Suppressor macrophage treated with lipopolysaccharide for 1 hour (primary cell): ENCODE measurements at regions not wholly inside any gene's neighbourhood (a gene's known extent, or its start where the extent isn't known, plus 50 kb on each side); places are given as distances from the start of the nearest gene placed in this dataset.

Source experiments
- DNase-seq, 3 donors: peaks; one replicate each; pipeline ENCODE4 v3.0.0-alpha.2; 2020 to 2022

DNA sequence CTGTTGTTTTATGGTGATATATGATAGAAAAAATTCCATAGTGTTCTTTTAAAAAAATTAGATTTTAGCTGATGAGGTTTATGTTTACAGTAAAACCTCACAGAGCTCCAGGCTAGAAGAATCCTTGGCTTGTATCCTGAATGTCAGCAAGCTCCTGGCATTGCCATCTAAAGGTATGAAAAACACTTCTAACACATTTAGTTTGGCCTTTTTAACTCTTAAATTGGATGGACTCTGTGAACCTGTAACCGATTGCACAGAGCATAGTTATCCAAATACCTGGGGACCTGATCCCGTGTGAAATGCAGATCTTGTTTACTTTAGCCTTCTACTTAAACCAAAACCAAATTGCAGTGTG, 241.1 kb upstream of the DCN start:
- DNase-seq = no peak

DNA sequence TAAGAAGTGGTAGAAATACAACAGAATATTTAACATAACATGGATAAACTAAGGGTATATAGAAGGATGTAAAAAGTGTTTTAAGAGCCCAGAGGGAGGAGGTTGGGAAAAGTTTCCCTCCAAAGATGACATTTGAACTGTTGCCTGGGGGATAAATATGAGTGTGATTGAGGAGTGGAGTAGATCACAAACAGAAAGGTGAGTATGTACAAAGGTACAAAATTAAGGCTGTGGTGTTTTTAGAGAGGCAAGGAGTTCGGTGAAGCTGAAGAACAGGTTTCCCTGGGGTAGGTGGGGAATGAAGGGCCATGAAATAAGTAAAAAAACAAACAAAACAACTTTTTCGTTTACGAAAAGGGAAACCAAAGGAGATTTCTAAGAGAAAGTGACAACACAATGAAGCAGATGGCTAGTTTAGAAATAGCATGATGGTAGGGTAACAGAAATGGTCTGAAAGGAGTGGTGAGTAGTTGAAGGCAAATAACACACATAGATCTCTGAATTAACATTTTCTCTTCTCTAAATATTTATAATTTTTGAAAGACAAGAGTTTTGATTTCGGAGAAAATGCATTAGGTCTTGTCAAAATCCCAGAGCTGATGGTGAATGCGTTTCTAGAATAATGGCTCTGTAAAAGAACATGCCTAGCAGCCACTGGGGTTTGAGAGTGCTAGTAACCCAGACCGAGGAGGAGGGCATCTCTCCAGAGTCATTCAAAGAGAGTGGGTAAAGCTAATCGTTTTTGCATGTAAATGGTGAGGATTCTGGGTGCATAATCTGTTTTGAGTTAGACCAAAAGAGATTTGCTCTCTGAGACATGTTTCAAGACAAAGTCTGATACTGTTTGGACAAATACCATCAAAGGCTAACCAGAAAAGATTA, 240.4 kb upstream of the DCN start:
- no peak for DNase-seq

DNA sequence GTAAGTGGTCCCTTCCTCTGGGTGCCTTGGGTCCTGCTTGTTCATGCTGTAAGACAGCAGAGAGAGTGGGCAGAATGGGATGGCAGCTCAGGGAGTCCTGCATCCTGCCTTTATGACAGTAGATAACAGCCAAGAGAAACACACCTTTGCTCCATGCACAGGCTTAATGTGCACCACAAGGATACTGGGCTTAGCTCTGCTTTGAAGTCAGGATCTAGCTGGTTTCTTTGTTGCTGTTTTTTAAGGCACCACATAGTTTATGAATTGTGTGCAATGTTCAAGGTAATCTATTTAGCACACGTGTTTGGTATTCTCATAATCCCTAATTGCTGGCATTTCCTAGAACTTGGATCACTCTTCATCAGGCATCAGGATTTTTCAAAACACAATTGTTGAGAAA, 239.5 kb upstream of the DCN start:
- DNase-seq = no peak

DNA sequence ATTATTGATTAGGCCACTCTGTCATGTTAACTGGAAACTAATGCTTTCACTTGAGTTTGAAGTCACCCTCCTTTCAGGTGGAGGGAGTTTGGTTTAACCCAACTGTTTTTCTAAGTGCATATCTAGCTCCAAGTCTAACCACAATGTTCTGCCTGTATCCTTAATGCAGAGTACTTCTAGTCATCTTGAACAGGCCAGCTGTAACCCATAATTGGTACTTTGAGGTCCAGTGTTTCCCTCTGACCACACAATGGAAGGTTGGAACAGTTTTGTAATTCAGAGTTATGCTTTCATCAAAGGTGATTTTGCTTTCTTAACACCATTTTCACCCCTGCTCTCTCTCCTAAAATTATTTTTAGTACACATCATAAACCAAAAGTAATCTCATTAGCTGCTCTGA, 237.2 kb upstream of the DCN start:
- no peak for DNase-seq

DNA sequence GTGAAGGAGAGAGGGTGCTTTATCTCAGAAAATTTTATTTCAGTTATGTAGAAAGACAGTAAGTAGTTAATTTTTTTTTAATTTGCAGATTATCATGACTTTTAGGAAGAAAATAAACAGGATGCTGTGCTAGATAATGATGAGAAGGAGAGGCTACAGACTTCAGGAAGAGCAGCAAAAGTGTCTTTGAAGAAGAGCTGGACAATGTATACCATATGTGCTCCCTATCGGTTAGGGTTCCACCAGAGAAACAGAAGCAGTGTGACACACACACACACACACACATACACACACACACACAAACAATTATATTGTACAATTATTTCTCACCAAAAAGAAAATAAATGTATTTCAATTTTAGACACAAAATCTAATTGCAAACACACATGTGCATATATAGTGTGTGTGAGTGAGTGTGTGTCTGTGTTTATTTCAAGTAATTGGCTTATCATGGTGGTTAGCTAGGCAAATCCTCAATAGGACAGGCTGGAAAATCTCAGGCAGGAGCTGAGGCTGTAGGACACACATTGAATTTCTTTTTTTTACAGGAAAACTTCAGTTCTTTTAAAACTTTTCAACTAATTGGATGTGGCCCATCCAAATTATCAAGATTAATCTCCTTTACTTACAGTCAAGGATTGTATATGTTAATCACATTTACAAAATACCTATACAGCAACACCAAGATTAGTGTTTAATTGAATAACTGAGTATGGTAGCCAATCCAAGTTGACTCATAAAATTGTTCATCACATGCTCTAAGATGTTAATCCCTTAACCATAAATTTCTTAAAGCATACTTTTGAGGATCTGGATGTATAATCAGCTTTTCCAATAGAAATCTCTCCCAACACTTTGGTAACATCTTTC, 235.8 kb upstream of the DCN start:
- DNase-seq = no peak

DNA sequence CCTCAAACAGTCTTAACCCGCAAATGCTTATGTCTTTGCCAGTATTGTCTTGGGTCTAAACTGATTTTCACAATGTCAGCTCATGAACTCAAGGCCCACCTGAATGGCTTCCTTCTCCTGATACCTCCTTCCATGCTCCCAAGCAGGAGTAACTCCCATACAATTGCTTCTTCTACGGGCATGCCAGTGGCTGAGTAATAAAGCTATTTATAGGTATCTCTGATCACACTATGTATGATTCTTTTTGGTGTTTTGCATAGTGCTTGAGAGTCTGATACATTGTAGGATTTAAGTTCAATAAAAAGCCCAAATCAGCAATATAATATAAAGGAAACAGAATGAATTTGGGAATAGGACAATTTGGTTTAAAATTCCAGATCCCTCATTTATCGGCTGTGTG, 235.0 kb upstream of the DCN start:
- DNase-seq = no peak

DNA sequence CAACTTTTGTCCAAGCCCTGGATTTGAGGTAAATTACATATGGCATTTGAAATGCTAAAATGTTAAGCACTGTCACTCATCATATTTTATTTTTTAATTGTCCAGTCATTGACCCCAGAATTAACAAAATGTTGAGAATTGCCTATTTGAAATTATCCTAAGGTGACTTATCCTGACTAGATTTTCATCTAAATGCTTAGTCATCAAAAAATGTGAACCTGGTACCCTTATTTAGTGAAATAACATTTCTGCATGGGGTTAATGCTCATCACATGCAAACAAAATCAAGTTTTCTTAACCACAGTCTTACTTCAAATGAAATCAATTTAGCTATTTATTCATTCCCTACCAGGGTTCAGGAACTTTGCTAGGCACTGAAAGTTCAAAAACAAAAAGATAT, 232.0 kb upstream of the DCN start:
- no peak for DNase-seq

DNA sequence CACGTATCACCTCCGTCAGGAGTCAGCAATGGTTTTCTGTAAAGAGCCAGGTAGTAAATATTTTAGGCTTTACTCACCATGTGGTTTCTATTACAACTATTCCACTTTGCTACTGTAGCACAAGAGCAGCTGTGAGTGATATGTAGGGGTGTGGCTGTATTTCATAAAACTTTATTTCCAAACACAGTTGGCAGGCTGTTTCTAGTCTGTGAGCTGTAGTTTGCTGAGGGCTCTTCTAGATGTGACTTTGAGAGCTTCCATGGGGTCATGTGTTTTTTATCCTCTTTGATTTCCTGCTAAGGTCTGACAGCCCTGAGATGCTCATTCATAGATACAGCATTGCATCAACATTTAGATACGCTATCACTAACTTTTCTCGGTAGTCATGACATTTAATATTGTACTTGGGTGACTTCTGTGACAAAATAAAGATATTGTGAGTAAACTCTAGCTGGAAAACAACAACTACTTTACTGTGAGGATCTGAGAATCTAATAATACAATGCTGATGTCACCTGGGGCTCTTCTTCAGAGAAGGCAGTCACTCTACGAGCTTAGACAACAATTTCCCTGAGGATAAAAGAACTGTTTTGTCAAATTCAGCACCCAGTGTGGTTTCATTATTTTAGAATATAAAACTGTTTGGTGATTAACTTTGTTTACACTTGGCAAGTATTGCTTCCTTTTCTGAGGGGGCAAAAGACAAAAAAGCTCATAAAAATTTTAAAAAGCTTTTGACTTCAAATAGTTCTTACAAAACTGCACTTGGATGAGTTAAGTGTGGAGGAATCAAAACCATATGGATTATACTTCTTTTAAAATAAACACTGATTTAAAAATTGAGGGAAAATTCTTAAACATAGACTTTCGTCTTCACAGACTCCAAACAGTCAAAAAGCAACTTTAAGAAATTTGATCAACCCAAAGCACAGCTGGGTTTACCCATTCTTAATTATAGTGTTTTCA, 231.2 kb upstream of the DCN start:
- no peak for DNase-seq

DNA sequence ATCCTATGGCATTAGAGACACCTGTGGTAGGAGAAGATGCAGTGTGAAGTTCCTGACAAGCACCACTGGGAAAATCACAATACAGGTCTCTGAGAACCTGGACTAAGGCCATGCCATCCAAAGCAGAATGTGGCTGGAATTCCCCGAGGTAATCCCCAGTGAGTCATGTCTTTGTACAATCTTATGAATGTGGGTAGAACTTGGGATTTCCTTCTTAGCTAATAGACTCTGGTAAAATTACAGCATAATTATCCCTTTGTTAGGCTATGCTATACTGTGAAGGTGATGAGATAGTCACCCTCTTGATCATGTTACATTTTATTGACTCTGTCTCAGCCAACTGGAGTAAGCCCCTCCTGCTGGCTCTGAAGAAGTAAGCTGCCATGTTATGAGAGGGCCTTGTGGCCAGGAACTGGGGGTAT, 224.3 kb upstream of the DCN start:
- DNase-seq = peak; percentile 70 to 85 (median 71)

DNA sequence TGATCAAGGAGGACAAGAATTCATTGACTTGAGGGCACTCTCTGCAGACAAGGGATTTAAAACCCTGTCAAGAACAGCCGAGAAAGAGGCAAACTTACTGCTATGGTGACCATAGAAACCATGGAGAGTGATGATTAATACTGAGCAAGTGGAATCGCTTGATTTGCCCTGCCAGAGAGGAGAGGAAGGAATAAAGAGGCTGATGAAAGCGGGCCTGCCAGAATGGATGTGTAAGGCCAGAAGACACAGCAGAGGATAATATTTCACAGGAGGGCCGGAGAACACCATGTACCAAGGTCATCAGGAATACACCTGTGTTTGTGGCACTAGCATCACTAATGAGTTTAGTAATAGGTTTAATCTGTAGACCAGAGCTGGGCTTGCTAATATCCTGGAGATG, 221.8 kb upstream of the DCN start:
- DNase-seq = no peak

DNA sequence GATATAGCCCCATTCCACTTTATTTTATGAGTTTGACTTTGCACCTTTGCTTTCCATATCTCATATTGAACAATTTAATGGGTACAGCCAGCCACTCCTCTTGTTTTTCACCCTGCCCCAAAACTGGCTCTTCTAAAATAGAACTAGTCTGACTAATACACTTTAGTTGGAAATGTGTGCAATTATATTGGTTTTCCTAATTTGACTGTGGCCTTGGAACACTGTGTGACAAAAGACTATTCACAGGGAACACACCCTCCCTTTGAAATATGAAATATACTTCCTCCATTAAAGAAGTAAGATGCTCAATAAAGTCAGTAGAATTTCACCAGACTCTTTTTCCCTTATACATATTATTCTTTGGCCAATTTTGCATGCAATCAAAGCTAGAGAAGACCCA, 218.6 kb upstream of the DCN start:
- no peak for DNase-seq

DNA sequence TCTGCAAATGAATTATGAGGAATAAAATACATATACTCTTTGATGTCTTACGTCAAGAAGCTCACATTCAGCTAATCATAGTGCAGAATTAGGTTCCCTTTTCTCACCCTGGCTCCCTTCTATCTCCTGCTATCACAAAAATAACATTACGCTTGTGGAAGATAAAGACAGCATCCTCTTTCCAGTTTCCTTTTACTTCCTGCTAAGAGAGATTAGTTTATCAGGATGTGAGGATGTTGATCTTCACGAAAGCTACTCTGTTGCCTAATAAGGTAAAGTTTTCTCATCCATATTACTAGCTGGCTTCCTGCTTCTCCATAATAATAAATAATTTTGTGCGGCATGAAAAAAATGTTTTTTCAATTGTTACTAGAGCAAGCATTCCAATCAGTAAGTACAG, 217.7 kb upstream of the DCN start:
- peak in 1 of 3 donors; percentile 4 for DNase-seq

DNA sequence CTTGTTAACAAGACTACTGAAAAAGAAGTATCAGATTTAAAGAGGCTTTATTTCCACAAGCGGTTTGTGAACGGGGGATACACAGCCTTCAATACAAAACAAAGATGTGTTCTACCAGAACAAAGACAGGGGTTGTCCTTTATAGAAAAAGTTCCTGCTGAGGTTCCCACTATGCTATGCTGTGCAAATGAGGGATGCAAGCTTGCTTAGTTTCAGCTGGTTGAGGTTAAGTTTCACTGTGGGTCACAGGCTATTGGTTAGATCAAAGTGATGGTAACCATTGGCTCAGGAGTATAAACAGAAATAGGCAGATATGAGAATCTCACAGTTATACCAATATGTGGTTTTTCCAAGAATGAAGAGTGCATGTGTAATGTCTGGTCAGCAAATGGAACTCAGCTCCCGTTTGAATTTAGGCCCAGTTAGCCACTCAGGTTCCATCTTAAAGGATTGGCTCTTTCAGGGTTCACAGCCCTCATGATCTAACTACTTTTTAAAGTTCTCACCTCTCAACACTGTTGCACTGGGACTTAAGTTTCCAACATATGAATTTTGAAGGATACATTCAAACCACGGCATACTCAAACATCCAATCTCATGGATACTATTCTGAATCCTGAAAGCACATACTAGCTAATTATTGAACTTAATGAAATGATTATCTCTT, 215.4 kb upstream of the DCN start:
- DNase-seq = no peak

DNA sequence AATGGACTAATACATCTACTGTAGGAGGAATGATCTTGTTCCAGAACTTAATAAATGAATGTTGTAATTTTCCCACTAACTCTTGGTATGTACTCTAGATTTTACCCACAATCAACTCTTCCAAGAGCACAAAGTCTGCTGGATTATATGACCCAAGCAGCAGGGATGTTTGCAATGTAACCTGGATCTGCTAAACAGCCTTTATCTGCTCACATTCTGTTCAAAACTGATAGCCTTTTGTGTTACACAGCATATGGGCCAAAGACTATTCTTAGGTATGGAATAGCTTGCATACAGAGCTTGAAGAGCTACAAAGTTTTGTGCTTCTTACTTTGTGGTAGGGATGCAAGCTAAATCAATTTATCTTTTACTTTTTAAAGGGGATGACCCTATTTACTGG, 213.7 kb upstream of the DCN start:
- no peak for DNase-seq

DNA sequence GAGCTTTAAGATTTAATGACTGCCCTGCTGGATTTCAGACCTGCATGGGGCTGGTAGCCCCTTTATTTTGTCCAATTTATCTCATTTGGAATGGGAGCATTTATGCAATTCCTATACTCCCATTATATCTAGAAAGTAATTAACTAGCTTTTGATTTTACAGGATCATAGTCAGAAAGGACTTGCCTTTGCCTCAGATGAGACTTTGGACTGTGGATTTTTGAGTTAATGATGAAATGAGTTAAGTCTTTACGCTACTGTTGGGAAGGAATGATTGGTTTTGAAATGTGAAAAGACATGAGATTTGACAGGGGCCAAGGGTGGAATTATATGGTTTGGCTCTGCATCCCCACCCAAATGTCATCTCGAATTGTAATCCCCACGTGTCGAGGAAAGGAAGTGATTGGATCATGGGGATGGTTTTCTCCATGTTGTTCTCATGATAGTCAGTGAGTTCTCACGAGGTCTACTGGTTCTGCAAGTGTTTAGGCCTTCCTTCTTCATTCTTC, 213.1 kb upstream of the DCN start:
- no peak for DNase-seq

DNA sequence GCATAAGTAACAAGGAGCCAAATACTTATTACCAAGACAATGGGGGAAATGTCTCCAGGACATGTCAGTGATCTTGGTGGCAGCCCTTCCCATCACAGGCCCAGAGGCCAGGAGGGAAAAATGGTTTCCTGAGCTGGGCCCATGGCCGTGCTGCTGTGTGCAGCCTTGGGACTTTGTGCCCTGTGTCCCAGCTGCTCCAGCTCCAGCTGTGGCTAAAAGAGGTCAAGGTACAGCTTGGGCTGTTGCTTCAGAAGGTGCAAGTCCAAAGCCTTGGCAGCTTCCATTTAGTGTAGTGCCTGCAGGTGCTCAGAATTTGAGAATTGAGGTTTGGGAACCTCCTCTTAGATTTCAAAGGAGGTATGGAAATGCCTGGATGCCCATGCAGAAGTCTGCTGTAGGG, 212.3 kb upstream of the DCN start:
- DNase-seq = no peak

DNA sequence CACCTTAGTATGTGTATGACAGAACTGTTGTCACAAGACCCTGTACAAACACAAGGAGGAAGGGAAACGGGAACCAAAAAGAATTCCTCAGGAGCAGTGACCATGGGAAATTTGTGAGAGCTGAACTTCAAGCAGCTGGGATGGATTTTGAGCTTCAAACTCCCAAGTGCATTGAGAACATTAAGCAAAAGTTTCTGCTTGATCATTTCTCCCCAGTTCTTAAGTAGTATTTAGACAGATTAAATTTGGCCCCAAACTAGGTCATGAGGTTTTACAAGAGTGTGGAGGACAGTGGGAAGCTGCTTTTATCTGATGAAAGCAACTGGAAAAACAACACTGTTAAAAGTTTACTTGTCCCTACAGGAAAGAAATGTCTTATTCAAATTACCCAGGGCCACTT, 206.0 kb upstream of the DCN start:
- DNase-seq = no peak

DNA sequence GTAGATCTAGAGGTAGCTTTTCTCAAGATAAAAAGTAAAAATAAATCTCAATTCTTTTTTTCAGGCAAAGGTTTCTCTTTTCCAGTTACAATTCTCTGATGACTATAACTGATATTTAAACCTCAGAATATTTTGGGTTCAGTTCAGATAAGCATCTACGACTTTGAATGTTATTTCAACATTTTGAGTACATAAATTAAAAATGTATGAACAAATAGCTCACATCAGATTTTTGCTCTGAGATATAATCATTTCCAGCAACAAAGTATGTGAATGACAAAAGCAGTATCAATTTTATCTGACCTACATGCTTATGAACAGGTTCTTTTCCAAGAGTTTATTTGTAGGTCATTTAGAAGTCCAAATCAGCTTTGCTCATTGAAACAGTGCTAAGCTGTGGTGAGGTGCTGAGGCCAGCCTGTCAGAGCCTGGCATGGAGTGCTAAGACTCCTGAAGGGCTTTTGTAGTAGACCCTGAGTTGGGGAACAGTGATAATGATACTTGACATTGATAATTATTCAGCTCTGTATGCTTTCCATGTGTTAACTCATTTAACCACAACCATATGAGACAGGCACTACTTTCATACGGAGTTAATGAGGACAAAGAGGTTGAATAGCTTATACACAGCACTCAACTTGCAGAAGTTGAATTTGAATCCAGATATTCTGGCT, 205.0 kb upstream of the DCN start:
- no peak for DNase-seq

DNA sequence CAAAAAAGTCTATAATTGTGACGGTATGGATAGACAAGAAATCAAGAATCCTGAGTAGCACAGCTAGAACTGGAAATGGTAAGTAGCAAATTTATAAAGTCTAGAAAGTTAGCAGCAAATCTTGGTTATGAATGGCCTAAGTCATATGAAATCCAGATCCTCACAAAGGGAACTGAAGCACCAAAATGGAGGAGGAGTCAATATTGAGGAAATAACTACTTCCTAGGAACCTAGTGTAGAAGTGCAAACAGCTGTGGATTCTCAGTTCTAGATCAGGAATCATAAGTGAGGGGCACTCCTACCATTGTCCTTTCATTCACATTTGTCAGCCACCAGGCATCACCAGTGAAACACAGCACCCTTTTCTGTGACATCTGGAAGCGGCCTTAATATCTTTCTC, 202.2 kb upstream of the DCN start:
- peak; percentile 20 to 38 (median 32) for DNase-seq

DNA sequence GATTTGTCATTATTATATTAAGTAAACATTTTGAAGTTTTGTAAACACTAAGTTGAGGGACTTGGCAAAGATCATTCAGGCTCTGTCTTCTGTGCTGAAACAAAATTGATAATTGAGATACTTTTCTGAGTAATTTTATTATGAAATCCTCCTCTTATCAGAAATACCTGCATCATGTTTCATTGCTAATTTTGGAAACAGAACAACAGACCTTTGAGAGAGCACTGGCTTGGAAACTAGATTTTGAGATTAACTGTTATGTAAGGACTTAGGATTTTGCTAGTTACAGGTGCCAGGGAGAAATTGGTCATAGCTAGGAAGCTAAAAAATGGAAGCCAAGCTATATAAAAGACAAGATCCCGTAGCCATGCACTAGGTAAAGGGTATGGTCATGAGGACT, 201.7 kb upstream of the DCN start:
- DNase-seq = no peak

DNA sequence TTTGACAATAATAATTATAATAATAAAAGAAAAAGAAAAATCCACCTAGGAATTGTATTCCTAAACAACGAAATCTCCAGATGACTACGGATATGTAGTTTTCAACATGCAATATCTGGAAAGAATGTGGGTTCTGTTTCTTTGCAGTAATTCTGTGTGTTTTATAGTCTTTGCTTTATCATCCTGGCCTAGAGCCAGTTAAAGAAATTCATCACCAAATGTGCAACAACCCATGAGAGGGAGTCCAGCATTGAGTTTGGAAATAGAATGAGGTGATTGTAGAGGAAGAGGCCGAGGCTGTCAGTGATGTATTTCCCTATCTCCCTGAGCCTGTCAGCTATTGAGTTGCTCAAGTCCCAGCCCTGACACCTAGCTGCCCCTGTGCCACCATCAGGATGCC, 200.5 kb upstream of the DCN start:
- DNase-seq = no peak

DNA sequence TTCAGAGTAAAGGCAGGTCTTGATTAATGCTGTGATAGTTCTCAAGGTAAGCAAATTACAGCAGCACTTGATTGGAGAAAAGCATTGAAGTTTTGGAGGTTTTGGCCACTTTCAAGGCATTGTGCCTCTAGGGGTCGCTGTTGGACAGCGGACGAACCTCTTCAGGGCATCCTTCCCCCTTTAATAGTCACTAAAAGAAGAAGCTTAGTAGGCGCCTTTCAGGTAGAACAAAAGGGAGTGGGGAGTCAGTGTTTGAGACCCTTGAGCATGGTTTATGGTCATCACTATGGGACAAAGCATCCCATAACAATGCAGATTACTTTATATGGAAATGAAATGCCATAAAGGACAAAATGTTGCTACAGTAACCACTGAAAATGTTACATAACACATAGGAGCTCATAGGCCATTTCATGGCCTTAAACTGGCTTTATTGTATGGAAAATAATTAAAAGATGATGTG, 199.5 kb upstream of the DCN start:
- peak; percentile 81 to 91 (median 89) for DNase-seq
